Brain pericyte (primary cell): ENCODE measurements at regions not wholly inside any gene's neighbourhood (a gene's known extent, or its start where the extent isn't known, plus 50 kb on each side); places are given as distances from the start of the nearest gene placed in this dataset.

Experiments
- DNase-seq: peaks from one replicate; pipeline ENCODE4 v3.0.0-alpha.2; 2012; ENCODE audit warnings: low read depth, low spot score

- DNase-seq: no peak
Measured at GRCh38 chr5:18932081-18932480, 1055.9 kb downstream of the CDH18 start.

GRCh38 chr5:18944771-18945170, 1043.2 kb downstream of the CDH18 start:
- DNase-seq: no peak

GRCh38 chr5:18954239-18954638, 1033.8 kb downstream of the CDH18 start:
- DNase-seq: no peak

GRCh38 chr5:18959535-18959934, 1028.5 kb downstream of the CDH18 start:
- no peak for DNase-seq

- DNase-seq: no peak
Measured at GRCh38 chr5:18961234-18961633, 1026.8 kb downstream of the CDH18 start.

GRCh38 chr5:18965893-18966292, 1022.1 kb downstream of the CDH18 start:
- DNase-seq: no peak

- DNase-seq: no peak
Measured at GRCh38 chr5:18967637-18968036, 1020.4 kb downstream of the CDH18 start.

GRCh38 chr5:18968966-18969365, 1019.0 kb downstream of the CDH18 start:
- no peak for DNase-seq

- DNase-seq: no peak
Measured at GRCh38 chr5:18970000-18970399, 1018.0 kb downstream of the CDH18 start.

GRCh38 chr5:18972177-18972576, 1015.8 kb downstream of the CDH18 start:
- DNase-seq: no peak

- DNase-seq: no peak
Measured at GRCh38 chr5:18975624-18976023, 1012.4 kb downstream of the CDH18 start.

- no peak for DNase-seq
Measured at GRCh38 chr5:18977880-18978279, 1010.1 kb downstream of the CDH18 start.

GRCh38 chr5:18984559-18985080, 1003.4 kb downstream of the CDH18 start:
- no peak for DNase-seq

- no peak for DNase-seq
Measured at GRCh38 chr5:18985171-18985758, 1002.7 kb downstream of the CDH18 start.

- DNase-seq: no peak
Measured at GRCh38 chr5:18987101-18987500, 1000.9 kb downstream of the CDH18 start.

- no peak for DNase-seq
Measured at GRCh38 chr5:18990852-18991251, 997.1 kb downstream of the CDH18 start.

GRCh38 chr5:18992264-18992663, 995.7 kb downstream of the CDH18 start:
- no peak for DNase-seq

GRCh38 chr5:18999478-18999877, 988.5 kb downstream of the CDH18 start:
- DNase-seq: no peak

- DNase-seq: no peak
Measured at GRCh38 chr5:19001054-19001453, 986.9 kb downstream of the CDH18 start.

- DNase-seq: no peak
Measured at GRCh38 chr5:19001539-19001938, 986.5 kb downstream of the CDH18 start.

GRCh38 chr5:19002111-19002510, 985.9 kb downstream of the CDH18 start:
- no peak for DNase-seq

- DNase-seq: no peak
Measured at GRCh38 chr5:19018822-19019221, 969.2 kb downstream of the CDH18 start.

GRCh38 chr5:19031491-19031890, 956.5 kb downstream of the CDH18 start:
- no peak for DNase-seq

- DNase-seq: no peak
Measured at GRCh38 chr5:19035816-19036215, 952.2 kb downstream of the CDH18 start.
